Astrocyte of the spinal cord (primary cell): ENCODE measurements at regions not wholly inside any gene's neighbourhood (a gene's known extent, or its start where the extent isn't known, plus 50 kb on each side); places are given as distances from the start of the nearest gene placed in this dataset.
A peak's percentile ranks its signal among the peaks of the same experiment; 100 is the strongest.

ENCODE experiments used
- DNase-seq: peaks from one replicate; pipeline ENCODE4 v3.0.0; 2011; ENCODE audit warnings: low read depth, low spot score
- H3K4me3 ChIP-seq: 2 replicates; pipeline ENCODE4 v1.5.1; 2011; ENCODE audit warnings: low read depth, mild to moderate bottlenecking, low read length, moderate library complexity
- in situ Hi-C: cut with HindIII; loops from 2 replicates; pipeline ENCODE4 v1.10.0; 2017; ENCODE audit warnings: low sequenced_read_pairs
- TF ChIP-seq, protein P1 (sequence below): IDR thresholded peaks from 2 replicates; pipeline ENCODE4 v1.5.1; 2012; ENCODE audit warnings: low read depth, mild to moderate bottlenecking, low read length, inconsistent platforms

DNA sequence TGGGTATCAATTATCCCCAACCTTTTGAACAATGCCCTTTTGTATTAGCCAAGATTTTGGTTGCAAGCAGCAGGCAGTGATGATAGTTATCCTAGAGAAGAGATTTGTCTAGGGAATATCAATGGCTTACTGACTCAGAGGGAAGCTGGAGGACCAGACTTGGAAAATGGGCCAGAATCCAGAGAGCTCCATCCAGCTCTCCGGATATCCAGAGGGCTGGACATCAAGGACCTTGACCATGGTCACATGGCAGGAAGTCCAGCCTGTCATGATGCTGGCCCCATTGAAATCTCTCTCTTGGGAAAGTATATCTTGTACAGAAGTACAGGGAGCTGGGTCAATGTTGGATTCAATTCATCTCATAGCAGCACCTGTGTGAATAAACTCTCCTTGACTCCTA lies 148.5 kb upstream of the PDZRN3 start:
- TF ChIP-seq, protein P1, sequence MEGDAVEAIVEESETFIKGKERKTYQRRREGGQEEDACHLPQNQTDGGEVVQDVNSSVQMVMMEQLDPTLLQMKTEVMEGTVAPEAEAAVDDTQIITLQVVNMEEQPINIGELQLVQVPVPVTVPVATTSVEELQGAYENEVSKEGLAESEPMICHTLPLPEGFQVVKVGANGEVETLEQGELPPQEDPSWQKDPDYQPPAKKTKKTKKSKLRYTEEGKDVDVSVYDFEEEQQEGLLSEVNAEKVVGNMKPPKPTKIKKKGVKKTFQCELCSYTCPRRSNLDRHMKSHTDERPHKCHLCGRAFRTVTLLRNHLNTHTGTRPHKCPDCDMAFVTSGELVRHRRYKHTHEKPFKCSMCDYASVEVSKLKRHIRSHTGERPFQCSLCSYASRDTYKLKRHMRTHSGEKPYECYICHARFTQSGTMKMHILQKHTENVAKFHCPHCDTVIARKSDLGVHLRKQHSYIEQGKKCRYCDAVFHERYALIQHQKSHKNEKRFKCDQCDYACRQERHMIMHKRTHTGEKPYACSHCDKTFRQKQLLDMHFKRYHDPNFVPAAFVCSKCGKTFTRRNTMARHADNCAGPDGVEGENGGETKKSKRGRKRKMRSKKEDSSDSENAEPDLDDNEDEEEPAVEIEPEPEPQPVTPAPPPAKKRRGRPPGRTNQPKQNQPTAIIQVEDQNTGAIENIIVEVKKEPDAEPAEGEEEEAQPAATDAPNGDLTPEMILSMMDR: no peak
- no peak overlapping the region for H3K4me3 ChIP-seq
- in situ Hi-C loops: no loop called here
- no peak for DNase-seq

DNA sequence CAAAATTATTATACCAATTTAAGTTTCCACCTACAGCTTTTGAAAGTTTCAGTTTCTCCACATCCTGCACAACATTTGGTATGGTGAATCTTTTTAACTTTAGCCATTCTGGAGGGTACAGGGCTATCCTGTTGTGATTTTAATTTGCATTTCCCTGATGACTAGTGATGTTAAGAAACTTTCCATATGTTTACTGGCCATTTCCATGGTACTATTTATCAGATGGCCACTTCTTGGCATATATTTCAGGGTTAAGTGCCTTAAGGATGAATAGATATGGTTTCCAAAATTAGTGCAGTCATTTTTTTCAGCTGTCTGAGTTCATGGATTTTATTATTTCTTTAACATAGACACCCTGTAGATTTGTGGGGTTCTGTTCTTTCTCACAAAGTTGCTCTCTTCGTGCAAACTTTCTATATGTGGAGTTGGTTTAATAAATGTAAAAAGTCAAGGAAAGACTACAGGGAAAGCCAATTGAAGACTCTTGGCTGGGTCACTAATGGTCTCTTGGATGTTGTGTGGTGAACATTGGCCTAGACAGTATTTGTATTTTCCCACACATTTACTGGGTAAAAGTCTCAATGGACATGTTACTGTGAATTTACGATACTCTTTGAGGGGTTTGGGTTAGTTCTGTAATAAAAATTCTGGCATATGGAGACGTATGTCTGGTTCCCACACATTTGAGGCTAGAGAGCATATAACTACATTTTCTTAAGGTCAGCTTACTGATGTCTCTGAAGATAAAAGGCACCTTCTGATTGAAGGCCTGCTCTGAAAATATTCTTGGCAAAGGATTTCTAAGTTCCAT lies 147.5 kb upstream of the PDZRN3 start:
- in situ Hi-C loops: no loop called here
- DNase-seq: no peak
- H3K4me3 ChIP-seq: no peak overlapping the region
- TF ChIP-seq, protein P1: no peak

DNA sequence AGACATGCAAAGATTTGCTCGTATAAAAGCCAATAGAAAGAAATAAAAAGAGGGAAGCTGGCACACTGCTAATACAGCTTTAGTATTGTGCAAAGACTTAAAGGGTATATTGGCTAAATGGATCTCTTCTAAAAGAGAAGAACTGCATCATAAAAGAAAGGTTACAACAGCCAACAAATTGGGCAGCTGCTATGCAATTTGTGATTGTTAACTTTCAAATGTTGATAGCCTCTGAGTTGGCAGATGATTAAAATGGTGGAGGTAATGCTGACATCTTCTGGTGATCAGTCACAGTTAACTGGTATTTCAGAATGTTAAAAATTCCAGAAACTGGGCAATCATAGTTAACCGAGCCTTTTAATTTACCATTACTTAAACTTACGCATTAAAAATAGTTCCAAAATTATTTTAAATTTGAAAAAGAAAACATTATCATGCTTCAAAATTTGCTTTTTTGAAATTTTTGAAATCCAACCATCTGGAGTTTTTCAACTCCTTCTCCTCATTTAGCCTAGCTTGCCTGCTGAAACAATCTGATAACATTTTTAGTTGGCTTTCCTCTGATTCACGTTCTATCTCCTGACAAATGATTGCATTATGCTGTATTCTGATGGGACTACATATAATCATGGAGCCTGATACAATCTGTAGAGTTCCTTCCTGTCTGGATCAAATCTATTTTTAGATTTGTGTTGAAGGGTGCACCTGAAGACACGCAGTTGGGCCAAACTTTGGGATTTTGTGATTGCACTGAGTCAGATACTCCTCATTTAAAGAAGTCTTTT lies 144.0 kb upstream of the PDZRN3 start:
- TF ChIP-seq, protein P1: no peak
- in situ Hi-C loops: no loop called here
- DNase-seq: no peak
- H3K4me3 ChIP-seq: no peak overlapping the region

DNA sequence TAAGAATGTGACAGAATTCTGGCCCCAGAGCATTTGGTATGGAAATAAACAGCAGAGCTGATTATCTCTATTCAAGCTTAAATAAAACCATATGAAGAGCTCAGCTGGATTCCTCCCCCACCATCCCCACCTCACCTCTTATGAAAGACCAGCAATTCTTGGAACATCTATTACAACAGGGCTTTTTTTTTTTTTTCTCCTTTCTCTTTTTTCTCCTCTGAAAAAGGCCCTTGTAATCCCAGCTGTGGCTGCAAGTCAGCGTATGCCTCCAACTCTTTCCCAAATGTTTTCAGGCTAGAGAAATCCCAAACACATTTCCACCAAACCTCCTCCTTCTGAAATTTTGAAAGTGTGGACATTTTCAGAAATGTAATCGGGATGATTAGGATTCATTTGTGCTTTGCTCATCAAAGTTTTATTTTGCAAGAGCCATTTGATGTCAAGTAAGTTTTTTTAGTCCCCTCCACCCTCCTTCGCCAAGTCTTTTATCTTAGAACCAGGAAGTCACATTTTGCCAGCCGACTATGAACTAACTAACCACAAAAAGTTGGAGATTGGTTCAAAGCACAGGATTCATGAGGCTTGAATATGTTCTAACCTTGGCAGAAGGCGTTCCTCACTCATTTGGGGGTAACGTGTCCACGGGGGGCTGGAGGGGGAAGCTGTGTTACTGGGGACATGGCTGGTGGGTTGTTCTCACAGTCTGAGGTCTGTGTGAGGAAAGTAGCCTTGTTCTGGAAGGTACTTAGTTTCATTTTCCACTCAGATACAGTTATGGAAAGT lies 142.0 kb upstream of the PDZRN3 start:
- TF ChIP-seq, protein P1: no peak
- in situ Hi-C loops: no loop called here
- H3K4me3 ChIP-seq: peak overlapping the region; percentile 5

DNA sequence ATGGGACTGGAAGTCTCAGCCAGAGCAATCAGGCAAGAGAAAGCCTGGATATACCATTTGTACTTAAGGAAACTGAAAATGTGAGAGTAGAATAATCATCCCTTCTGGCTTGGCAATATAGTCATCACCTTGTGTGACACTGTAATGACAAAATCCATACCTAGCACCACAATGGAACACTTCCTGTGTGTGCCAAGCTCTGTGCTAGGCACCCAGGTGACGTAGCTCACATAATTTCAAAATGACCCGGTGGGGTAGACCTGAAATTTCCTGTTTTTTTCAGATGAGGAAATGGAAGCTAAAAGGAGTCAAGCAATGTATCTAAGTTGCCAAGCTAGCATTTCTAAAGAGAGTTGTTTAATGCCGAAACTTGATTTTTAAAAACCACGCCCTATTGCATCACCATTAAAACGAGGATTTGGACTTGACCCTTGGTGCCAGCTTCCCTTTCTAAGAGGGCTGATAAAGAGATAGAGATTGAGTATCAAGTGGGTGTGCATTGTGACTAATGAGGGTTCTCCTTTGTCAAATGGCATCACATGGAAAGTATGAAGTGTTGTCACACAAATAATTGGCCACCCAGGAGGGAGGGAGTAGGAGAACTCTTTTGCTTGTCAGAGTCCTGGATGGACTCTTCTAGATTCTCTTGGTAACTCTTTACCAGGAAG lies 141.3 kb upstream of the PDZRN3 start:
- TF ChIP-seq, protein P1: no peak
- DNase-seq: no peak
- H3K4me3 ChIP-seq: no peak overlapping the region
- in situ Hi-C loops: no loop called here

More for the DNA sequence above, 142.0 kb upstream of the PDZRN3 start:
- peak; percentile 88 for DNase-seq

DNA sequence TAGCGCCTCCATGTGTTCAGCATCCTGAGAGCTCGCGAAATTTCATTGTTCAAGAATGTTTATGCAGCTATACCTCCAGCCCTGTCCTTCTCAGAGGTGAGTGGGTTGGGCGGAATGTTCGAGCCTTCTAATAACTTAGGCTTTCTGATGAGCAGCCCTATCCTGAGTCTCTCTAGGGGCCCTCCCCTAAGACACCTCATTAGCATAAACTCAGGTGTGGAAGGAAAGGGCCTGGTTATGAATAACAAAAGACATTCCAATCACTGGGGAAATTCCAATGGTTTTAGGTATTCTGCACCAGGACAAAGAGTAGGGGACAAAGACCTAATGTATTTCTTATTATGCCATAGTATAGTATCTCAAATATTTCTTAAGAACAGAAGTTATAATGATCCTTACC lies 138.1 kb upstream of the PDZRN3 start:
- DNase-seq: no peak
- TF ChIP-seq, protein P1: no peak
- no peak overlapping the region for H3K4me3 ChIP-seq
- in situ Hi-C loops: no loop called here
